ENCODE measurements at regions not wholly inside any gene's neighbourhood (a gene's known extent, or its start where the extent isn't known, plus 50 kb on each side); places are given as distances from the start of the nearest gene placed in this dataset.

GRCh38 chr2:15825276-15825980 lies 114.9 kb upstream of the MYCN start:
- Histone ChIP-seq H3K4me3 (IDR thresholded peaks at IDR 0.05; ENCODE audit: insufficient read depth, low read depth, low read length) (no peak overlapping the region), H3K4me1 (ENCODE audit: low read depth, poor library complexity, severe bottlenecking) (no peaks in the 10 kb centered on the region), H3K79me2 (ENCODE audit: insufficient read depth, low read depth) (no peaks in the 10 kb centered on the region), H3K27me3 (ENCODE audit: insufficient read depth, low read depth) (no peaks in the 10 kb centered on the region), H3K27ac (no peak overlapping the region), H4K20me1 (ENCODE audit: insufficient read depth) (no peaks in the 10 kb centered on the region), H3K9ac (no peak overlapping the region), H3K4me2 (no peak overlapping the region), H3K36me3 (ENCODE audit: insufficient read depth) (no peaks in the 10 kb centered on the region), H2AFZ (ENCODE audit: low read depth) (no peak overlapping the region)
- no peak for TF ChIP-seq CTCF (conservative IDR thresholded peaks at IDR 0.05; ENCODE audit: low read depth, low read length)

GRCh38 chr2:15826273-15826717 lies 114.1 kb upstream of the MYCN start:
- no peaks in the 10 kb centered on the region for H3K79me2 ChIP-seq (ENCODE audit: insufficient read depth, low read depth)
- no peaks in the 10 kb centered on the region for H3K36me3 ChIP-seq (ENCODE audit: insufficient read depth)
- TF ChIP-seq CTCF (conservative IDR thresholded peaks at IDR 0.05; ENCODE audit: low read depth, low read length) = no peak
- H4K20me1 ChIP-seq (ENCODE audit: insufficient read depth) = no peaks in the 10 kb centered on the region
- H3K27me3 ChIP-seq (ENCODE audit: insufficient read depth, low read depth) = no peaks in the 10 kb centered on the region
- H3K4me1 ChIP-seq (ENCODE audit: low read depth, poor library complexity, severe bottlenecking) = no peaks in the 10 kb centered on the region
- H3K4me2 ChIP-seq = no peak overlapping the region
- no peak overlapping the region for H3K4me3 ChIP-seq (IDR thresholded peaks at IDR 0.05; ENCODE audit: insufficient read depth, low read depth, low read length)
- no peak overlapping the region for H3K27ac ChIP-seq
- no peak overlapping the region for H3K9ac ChIP-seq
- H2AFZ ChIP-seq (ENCODE audit: low read depth) = no peak overlapping the region

GRCh38 chr2:15827001-15827400 lies 113.3 kb upstream of the MYCN start:
- TF ChIP-seq CTCF (conservative IDR thresholded peaks at IDR 0.05; ENCODE audit: low read depth, low read length) = no peak
- H3K27ac ChIP-seq = no peak overlapping the region
- H2AFZ ChIP-seq (ENCODE audit: low read depth) = no peak overlapping the region

GRCh38 chr2:15828576-15828975 lies 111.8 kb upstream of the MYCN start:
- no peak overlapping the region for H3K4me2 ChIP-seq
- H4K20me1 ChIP-seq (ENCODE audit: insufficient read depth) = no peaks in the 10 kb centered on the region
- H3K9ac ChIP-seq = no peak overlapping the region
- no peak overlapping the region for H3K27ac ChIP-seq
- no peaks in the 10 kb centered on the region for H3K27me3 ChIP-seq (ENCODE audit: insufficient read depth, low read depth)
- H3K79me2 ChIP-seq (ENCODE audit: insufficient read depth, low read depth) = no peaks in the 10 kb centered on the region
- no peak for TF ChIP-seq CTCF (conservative IDR thresholded peaks at IDR 0.05; ENCODE audit: low read depth, low read length)
- H3K4me1 ChIP-seq (ENCODE audit: low read depth, poor library complexity, severe bottlenecking) = peaks cover 4% of the 10 kb centered on the region
- H3K4me3 ChIP-seq (IDR thresholded peaks at IDR 0.05; ENCODE audit: insufficient read depth, low read depth, low read length) = no peak overlapping the region
- H2AFZ ChIP-seq (ENCODE audit: low read depth) = no peak overlapping the region
- no peaks in the 10 kb centered on the region for H3K36me3 ChIP-seq (ENCODE audit: insufficient read depth)

More at GRCh38 chr2:15827001-15827400, 113.3 kb upstream of the MYCN start:
- Histone ChIP-seq H3K9ac (no peak overlapping the region), H4K20me1 (ENCODE audit: insufficient read depth) (no peaks in the 10 kb centered on the region), H3K79me2 (ENCODE audit: insufficient read depth, low read depth) (no peaks in the 10 kb centered on the region), H3K27me3 (ENCODE audit: insufficient read depth, low read depth) (no peaks in the 10 kb centered on the region), H3K4me1 (ENCODE audit: low read depth, poor library complexity, severe bottlenecking) (no peaks in the 10 kb centered on the region), H3K4me2 (no peak overlapping the region), H3K4me3 (IDR thresholded peaks at IDR 0.05; ENCODE audit: insufficient read depth, low read depth, low read length) (no peak overlapping the region), H3K36me3 (ENCODE audit: insufficient read depth) (no peaks in the 10 kb centered on the region)

All from KMS-11 (cell line).